ENCODE measurements at regions not wholly inside any gene's neighbourhood (a gene's known extent, or its start where the extent isn't known, plus 50 kb on each side); places are given as distances from the start of the nearest gene placed in this dataset.

GRCh38 chr5:104998572-104998971 is 1436.0 kb upstream of the NUDT12 start (continued):
- TF ChIP-seq FOXJ3 (CRISPR knock-in tag; IDR thresholded peaks at IDR 0.05), result no peak
- TF ChIP-seq TCF12 (IDR thresholded peaks at IDR 0.05), result no peak
- TF ChIP-seq FOXM1 (IDR thresholded peaks at IDR 0.05; ENCODE audit: low read depth), result no peak
- TF ChIP-seq SIN3A (IDR thresholded peaks at IDR 0.05; ENCODE audit: borderline replicate concordance, low read depth, low read length), result no peak
- no peak for TF ChIP-seq USF1 (IDR thresholded peaks at IDR 0.05; ENCODE audit: borderline replicate concordance, low read depth)
- TF ChIP-seq TEAD4 (IDR thresholded peaks at IDR 0.05; ENCODE audit: borderline replicate concordance, insufficient read depth), result no peak
- TF ChIP-seq NRF1 (IDR thresholded peaks at IDR 0.05; ENCODE audit: low read depth, low read length), result no peak

- Histone ChIP-seq H3F3A (replicated peaks; ENCODE audit: insufficient read depth) (no peaks in the 10 kb centered on the region), H3K27me3 (ENCODE audit: insufficient read depth) (no peaks in the 10 kb centered on the region), H3K36me3 (replicated peaks in 1 of 2; ENCODE audit: control insufficient read depth in 1 of 2, insufficient read depth in 2 of 2, low read length in 1 of 2) (no peaks in the 10 kb centered on the region), H3K9ac (no peak overlapping the region), H3K4me2 (no peak overlapping the region), H3K4me1 (ENCODE audit: control insufficient read depth in 1 of 2, insufficient read depth in 2 of 2, low read depth in 1 of 2, low read length in 1 of 2) (no peaks in the 10 kb centered on the region), H3K27ac (ENCODE audit: low read depth in 2 of 2, low read length in 1 of 2) (no peak overlapping the region), H3K79me2 (ENCODE audit: insufficient read depth) (no peaks in the 10 kb centered on the region), H3K4me3 (ENCODE audit: low read depth in 2 of 2, low read length in 1 of 2) (no peak overlapping the region), H3K9me3 (no peaks in the 10 kb centered on the region; the same call in 1 of the 2 replicates), H4K20me1 (ENCODE audit: insufficient read depth) (no peaks in the 10 kb centered on the region), H3K9me2 (no peaks in the 10 kb centered on the region), H2AFZ (ENCODE audit: low read depth) (no peak overlapping the region)
- ChIA-PET CTCF (no interaction called here), POLR2A (no interaction called here)
- no peak for DNase-seq
- 27% methylated on average over 1 of the region's 1 CpG for WGBS (ENCODE audit: low lambda C conversion rate)
- TF ChIP-seq MEF2A (IDR thresholded peaks at IDR 0.05; ENCODE audit: borderline replicate concordance, low read depth) (no peak), EZH2phosphoT487 (IDR thresholded peaks at IDR 0.05; ENCODE audit: borderline replicate concordance, low read depth) (no peak)
Measured at GRCh38 chr5:104998169-104998568, 1435.6 kb upstream of the NUDT12 start.

- H3K4me1 ChIP-seq (ENCODE audit: control insufficient read depth in 1 of 2, insufficient read depth in 2 of 2, low read depth in 1 of 2, low read length in 1 of 2), result no peaks in the 10 kb centered on the region
- CTCF ChIA-PET, result no interaction called here
- POLR2A ChIA-PET, result no interaction called here
Measured at GRCh38 chr5:104987074-104987473, 1424.5 kb upstream of the NUDT12 start.

GRCh38 chr5:104977529-104977928 is 1414.9 kb upstream of the NUDT12 start:
- no peak for DNase-seq
- 63% methylated on average over 2 of the region's 2 CpGs for WGBS (ENCODE audit: low lambda C conversion rate)
- H3K27me3 ChIP-seq (ENCODE audit: insufficient read depth), result no peaks in the 10 kb centered on the region
- H3F3A ChIP-seq (replicated peaks; ENCODE audit: insufficient read depth), result no peaks in the 10 kb centered on the region
- H4K20me1 ChIP-seq (ENCODE audit: insufficient read depth), result no peaks in the 10 kb centered on the region
- no peaks in the 10 kb centered on the region for H3K79me2 ChIP-seq (ENCODE audit: insufficient read depth)
- H3K9ac ChIP-seq, result no peak overlapping the region
- H3K4me1 ChIP-seq (ENCODE audit: control insufficient read depth in 1 of 2, insufficient read depth in 2 of 2, low read depth in 1 of 2, low read length in 1 of 2), result no peaks in the 10 kb centered on the region; a peak in 1 of 4 replicates
- CTCF ChIA-PET, result no interaction called here
- H3K36me3 ChIP-seq (replicated peaks in 1 of 2; ENCODE audit: control insufficient read depth in 1 of 2, insufficient read depth in 2 of 2, low read length in 1 of 2), result no peaks in the 10 kb centered on the region
- H3K4me3 ChIP-seq (ENCODE audit: low read depth in 2 of 2, low read length in 1 of 2), result no peak overlapping the region; a peak in 1 of 4 replicates
- H2AFZ ChIP-seq (ENCODE audit: low read depth), result no peak overlapping the region
- POLR2A ChIA-PET, result no interaction called here
- no peaks in the 10 kb centered on the region for H3K9me3 ChIP-seq
- H3K27ac ChIP-seq (ENCODE audit: low read depth in 2 of 2, low read length in 1 of 2), result no peak overlapping the region
- no peak overlapping the region for H3K4me2 ChIP-seq
- H3K9me2 ChIP-seq, result no peaks in the 10 kb centered on the region
- TF ChIP-seq YY1 (IDR thresholded peaks at IDR 0.05; ENCODE audit: low read depth), result no peak
- TF ChIP-seq RFX5 (IDR thresholded peaks at IDR 0.05; ENCODE audit: low read length), result no peak
- no peak for TF ChIP-seq FOXJ3 (CRISPR knock-in tag; IDR thresholded peaks at IDR 0.05)
- no peak for TF ChIP-seq POLR2AphosphoS5 (IDR thresholded peaks at IDR 0.05; ENCODE audit: low read depth, low read length)
- TF ChIP-seq SIN3A (IDR thresholded peaks at IDR 0.05; ENCODE audit: borderline replicate concordance, low read depth, low read length), result no peak
- TF ChIP-seq TEAD4 (IDR thresholded peaks at IDR 0.05; ENCODE audit: borderline replicate concordance, insufficient read depth), result no peak
- TF ChIP-seq CTCF (IDR thresholded peaks at IDR 0.05), result no peak
- no peak for TF ChIP-seq FOXM1 (IDR thresholded peaks at IDR 0.05; ENCODE audit: low read depth)
- no peak for TF ChIP-seq NFIC (IDR thresholded peaks at IDR 0.05; ENCODE audit: borderline replicate concordance)
- TF ChIP-seq GATA2 (CRISPR knock-in tag; IDR thresholded peaks at IDR 0.05), result no peak
- no peak for TF ChIP-seq RCOR1 (IDR thresholded peaks at IDR 0.05; ENCODE audit: low read length)
- no peak for TF ChIP-seq GABPA (IDR thresholded peaks at IDR 0.05; ENCODE audit: low read depth)
- no peak for TF ChIP-seq MAX (IDR thresholded peaks at IDR 0.05; ENCODE audit: low read depth)
- TF ChIP-seq JUND (IDR thresholded peaks at IDR 0.05), result no peak
- TF ChIP-seq EZH2phosphoT487 (IDR thresholded peaks at IDR 0.05; ENCODE audit: borderline replicate concordance, low read depth), result no peak

More at GRCh38 chr5:104987074-104987473, 1424.5 kb upstream of the NUDT12 start:
- DNase-seq, result no peak
- no peak for TF ChIP-seq TCF12 (IDR thresholded peaks at IDR 0.05)
- no peaks in the 10 kb centered on the region for H3F3A ChIP-seq (replicated peaks; ENCODE audit: insufficient read depth)
- no peak overlapping the region for H3K4me2 ChIP-seq
- no peaks in the 10 kb centered on the region for H3K9me2 ChIP-seq
- no peak overlapping the region for H3K9ac ChIP-seq
- H2AFZ ChIP-seq (ENCODE audit: low read depth), result no peak overlapping the region
- no peaks in the 10 kb centered on the region for H3K79me2 ChIP-seq (ENCODE audit: insufficient read depth)
- H3K9me3 ChIP-seq, result no peaks in the 10 kb centered on the region
- H3K4me3 ChIP-seq (ENCODE audit: low read depth in 2 of 2, low read length in 1 of 2), result no peak overlapping the region
- no peaks in the 10 kb centered on the region for H3K36me3 ChIP-seq (replicated peaks in 1 of 2; ENCODE audit: control insufficient read depth in 1 of 2, insufficient read depth in 2 of 2, low read length in 1 of 2)
- no peaks in the 10 kb centered on the region for H4K20me1 ChIP-seq (ENCODE audit: insufficient read depth)
- H3K27me3 ChIP-seq (ENCODE audit: insufficient read depth), result no peaks in the 10 kb centered on the region
- no peak overlapping the region for H3K27ac ChIP-seq (ENCODE audit: low read depth in 2 of 2, low read length in 1 of 2)
